ENCODE measurements at regions not wholly inside any gene's neighbourhood (a gene's known extent, or its start where the extent isn't known, plus 50 kb on each side); places are given as distances from the start of the nearest gene placed in this dataset.
A peak's percentile ranks its signal among the peaks of the same experiment; 100 is the strongest.
"Not testable (repeated sequence)": the region's sequence is repeated elsewhere in the genome, so short reads cannot be mapped to it uniquely, and the experiment has no call there.

- peak; percentile 44 for DNase-seq
Measured at GRCh38 chr3:8317661-8318649, 183.7 kb upstream of the LMCD1 start.

- DNase-seq: no peak
Measured at GRCh38 chr3:8319935-8320634, 181.5 kb upstream of the LMCD1 start.

GRCh38 chr3:8320711-8321458 is 180.7 kb upstream of the LMCD1 start:
- DNase-seq: peak; percentile 9

GRCh38 chr3:8324747-8325146 is 176.9 kb upstream of the LMCD1 start:
- peak; percentile 43 for DNase-seq

GRCh38 chr3:8325306-8325705 is 176.3 kb upstream of the LMCD1 start:
- no peak for DNase-seq

- DNase-seq: not testable (repeated sequence)
Measured at GRCh38 chr3:8325833-8326232, 175.8 kb upstream of the LMCD1 start.

- DNase-seq: no peak
Measured at GRCh38 chr3:8327739-8328138, 173.9 kb upstream of the LMCD1 start.

- no peak for DNase-seq
Measured at GRCh38 chr3:8328967-8329366, 172.7 kb upstream of the LMCD1 start.

GRCh38 chr3:8329598-8329997 is 172.0 kb upstream of the LMCD1 start:
- no peak for DNase-seq

- no peak for DNase-seq
Measured at GRCh38 chr3:8336456-8336855, 165.2 kb upstream of the LMCD1 start.

GRCh38 chr3:8338424-8338823 is 163.2 kb upstream of the LMCD1 start:
- DNase-seq: no peak

GRCh38 chr3:8341821-8342247 is 159.8 kb upstream of the LMCD1 start:
- no peak for DNase-seq

- no peak for DNase-seq
Measured at GRCh38 chr3:8343058-8343457, 158.6 kb upstream of the LMCD1 start.

GRCh38 chr3:8345398-8345797 is 156.2 kb upstream of the LMCD1 start:
- peak; percentile 1 for DNase-seq

- no peak for DNase-seq
Measured at GRCh38 chr3:8348076-8348475, 153.5 kb upstream of the LMCD1 start.

- DNase-seq: no peak
Measured at GRCh38 chr3:8352475-8352874, 149.1 kb upstream of the LMCD1 start.

- DNase-seq: no peak
Measured at GRCh38 chr3:8353364-8353763, 148.3 kb upstream of the LMCD1 start.

- DNase-seq: no peak
Measured at GRCh38 chr3:8355346-8355745, 146.3 kb upstream of the LMCD1 start.

- DNase-seq: peak; percentile 78
Measured at GRCh38 chr3:8356066-8356465, 145.6 kb upstream of the LMCD1 start.

- DNase-seq: no peak
Measured at GRCh38 chr3:8357859-8358258, 143.8 kb upstream of the LMCD1 start.

- no peak for DNase-seq
Measured at GRCh38 chr3:8359133-8359532, 142.5 kb upstream of the LMCD1 start.

- DNase-seq: no peak
Measured at GRCh38 chr3:8363200-8363599, 138.4 kb upstream of the LMCD1 start.

GRCh38 chr3:8365541-8365940 is 136.1 kb upstream of the LMCD1 start:
- no peak for DNase-seq
